Hippocampal formation (tissue), 2 donors: ENCODE measurements at regions not wholly inside any gene's neighbourhood (a gene's known extent, or its start where the extent isn't known, plus 50 kb on each side); places are given as distances from the start of the nearest gene placed in this dataset.
"Not testable (repeated sequence)": the region's sequence is repeated elsewhere in the genome, so short reads cannot be mapped to it uniquely, and the experiment has no call there.

Source experiments
- DNase-seq, 2 donors: peaks; one replicate each; lab custom pipeline; 2025; lab: John Stamatoyannopoulos, UW

DNA sequence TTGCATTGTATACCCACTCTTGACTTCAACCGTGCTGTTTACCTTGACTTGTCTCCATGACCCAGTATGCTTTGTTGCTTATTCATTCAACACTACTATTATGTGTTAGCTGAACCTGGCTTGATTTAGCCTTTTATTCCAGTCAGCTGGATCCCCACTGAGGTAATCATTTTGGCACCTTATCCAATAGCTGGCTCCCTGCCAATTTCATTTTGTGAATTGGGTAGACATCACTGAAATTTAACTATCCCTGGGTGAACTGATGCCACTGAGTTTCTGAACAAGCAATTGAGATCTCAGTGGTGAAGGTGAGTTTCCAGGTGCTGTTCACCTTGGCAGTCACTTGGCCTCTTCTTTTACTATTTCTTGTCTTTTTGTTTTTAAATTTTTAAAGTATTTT is 584.3 kb downstream of the ADCYAP1 start:
- DNase-seq = no peak

DNA sequence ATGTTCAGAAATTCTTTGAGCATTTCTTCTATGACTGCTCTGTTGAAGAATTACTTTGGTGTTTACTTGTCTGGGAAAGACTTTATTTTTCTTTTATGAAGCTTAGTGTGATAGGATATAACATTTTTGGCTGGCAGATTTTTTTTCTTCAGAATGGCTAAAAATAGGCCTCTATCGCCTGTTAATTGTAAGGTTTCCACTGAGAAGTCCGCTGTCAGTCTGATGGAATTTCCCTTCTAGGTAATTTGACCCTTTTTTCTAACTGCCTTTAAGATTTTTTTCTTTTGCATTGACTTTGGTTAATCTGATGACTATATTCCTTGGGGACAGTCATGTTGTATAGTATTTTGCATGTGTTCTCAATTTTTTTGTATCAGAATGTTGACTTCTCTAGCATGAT is 590.7 kb downstream of the ADCYAP1 start:
- no peak for DNase-seq

DNA sequence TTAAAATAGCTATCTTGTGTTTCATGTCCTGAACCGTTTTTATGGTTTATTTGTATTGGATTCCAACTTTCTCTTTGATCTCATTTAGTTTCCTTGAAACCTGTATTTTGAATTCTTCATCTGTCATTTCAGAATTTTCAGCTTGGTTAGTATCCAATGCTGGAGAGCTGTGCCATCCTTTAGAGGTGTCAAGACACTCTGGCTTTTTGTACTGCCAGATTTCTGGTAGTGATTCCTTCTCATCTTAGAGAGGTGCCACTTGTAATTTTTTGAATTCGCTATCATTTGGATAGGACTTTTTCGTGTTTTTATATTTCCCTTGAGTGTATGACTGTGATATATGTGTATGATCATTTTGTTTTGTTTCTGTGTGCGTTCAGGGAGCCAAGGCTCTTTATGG is 591.4 kb downstream of the ADCYAP1 start:
- no peak for DNase-seq

DNA sequence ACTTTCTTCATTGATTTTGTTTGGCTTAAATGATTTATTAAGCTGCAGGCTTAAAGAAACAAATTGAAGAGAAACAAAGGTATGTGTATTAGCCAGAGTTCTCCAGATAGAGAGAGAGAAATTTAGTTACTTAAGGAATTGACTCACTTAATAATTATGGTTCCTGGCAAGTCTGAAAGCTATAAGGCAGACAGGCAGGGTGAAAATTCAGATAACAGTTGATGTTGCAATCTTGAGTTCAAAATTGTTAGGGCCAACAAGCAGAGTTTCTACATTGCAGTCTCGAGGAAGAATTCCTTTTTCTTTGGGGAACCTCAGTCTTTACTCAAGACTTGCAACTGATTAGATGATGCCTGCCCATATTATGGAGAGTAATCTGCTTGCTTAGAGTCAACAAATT is 593.5 kb downstream of the ADCYAP1 start:
- no peak for DNase-seq

DNA sequence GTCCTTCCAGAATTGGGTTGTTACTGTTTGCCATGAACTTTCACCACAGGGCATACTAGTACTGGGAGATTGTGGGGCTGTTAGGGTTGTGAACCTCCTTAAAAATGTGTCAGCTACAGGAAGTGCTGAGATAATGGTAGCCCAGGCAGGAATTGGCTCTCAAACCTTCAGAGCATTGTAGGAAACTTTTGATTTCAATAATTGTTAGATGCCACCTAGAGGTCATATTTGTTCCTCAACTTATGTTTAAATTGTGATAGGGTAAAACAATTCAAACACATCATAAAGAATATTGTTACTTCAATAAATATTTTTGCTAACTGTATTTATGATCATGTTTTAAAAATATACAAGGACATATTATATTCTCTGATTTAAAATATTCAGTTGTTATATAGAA is 594.6 kb downstream of the ADCYAP1 start:
- no peak for DNase-seq

DNA sequence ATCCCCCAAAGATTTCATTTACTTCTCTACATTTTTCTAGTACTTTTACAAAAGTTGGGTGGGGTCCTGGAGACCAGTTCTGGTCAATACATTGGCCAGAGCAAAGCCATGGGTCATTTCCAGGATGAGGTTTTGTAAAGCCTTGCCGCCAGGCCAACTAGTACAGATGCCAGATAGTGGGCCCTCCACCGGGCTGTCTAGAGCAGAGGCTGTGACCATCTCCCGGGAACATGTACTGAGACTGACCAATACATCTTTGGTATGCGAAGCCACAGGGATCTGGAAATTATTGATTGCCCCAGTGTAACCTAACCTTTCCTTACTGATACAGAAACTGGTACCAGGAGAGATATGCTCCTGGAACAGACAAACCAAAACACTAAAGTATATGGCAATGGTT is 599.2 kb downstream of the ADCYAP1 start:
- DNase-seq = no peak

DNA sequence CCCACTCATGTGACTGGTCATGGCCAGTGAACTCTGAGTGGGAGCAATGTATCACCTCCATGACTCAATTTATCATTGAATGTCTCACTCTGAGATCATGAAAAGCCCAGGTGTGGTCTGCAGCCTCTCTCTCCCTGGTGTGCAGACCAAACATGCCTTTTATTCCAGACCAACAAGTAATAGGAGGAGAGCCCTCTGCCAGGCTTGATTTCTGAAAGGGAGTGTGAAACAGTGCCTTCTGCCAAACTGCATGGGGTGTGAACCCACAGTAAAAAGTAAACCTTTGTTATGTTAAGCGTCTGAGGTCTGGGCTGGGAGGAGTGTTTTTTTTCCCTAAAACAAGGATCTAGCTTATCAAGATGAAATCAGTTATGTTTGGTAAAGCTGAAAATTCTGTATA is 601.2 kb downstream of the ADCYAP1 start:
- no peak for DNase-seq

DNA sequence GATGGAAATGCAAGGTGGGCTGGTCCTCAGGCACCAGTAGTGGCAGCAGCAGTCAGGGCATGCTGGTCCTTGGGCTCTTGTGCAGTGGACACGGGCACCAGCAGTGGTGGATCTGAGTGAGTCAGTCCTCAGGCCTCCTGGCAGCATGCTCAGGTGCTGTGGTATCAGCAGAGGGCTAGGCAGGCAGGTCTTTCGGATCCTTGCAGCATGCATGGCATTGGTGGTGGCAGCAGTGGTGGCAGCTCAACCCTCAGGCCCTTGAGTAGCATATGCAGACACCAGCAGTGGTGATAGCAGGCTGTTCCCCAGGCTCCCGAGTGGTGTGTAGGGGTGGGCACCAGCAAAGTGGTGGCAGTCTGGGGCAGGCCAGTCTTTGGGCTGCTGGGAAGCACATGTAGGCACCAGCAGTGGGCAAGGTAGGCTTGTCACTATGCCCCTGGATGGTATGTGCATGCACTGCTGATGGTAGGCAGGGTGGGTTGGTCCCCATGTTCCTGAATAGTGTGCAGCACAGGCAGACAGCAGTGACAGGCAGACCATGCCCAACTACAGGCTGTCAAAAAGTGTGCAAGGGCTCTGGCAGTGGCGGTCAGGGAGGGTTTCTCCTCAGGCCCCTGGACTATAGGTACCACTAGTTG is 606.0 kb downstream of the ADCYAP1 start:
- DNase-seq = no peak

DNA sequence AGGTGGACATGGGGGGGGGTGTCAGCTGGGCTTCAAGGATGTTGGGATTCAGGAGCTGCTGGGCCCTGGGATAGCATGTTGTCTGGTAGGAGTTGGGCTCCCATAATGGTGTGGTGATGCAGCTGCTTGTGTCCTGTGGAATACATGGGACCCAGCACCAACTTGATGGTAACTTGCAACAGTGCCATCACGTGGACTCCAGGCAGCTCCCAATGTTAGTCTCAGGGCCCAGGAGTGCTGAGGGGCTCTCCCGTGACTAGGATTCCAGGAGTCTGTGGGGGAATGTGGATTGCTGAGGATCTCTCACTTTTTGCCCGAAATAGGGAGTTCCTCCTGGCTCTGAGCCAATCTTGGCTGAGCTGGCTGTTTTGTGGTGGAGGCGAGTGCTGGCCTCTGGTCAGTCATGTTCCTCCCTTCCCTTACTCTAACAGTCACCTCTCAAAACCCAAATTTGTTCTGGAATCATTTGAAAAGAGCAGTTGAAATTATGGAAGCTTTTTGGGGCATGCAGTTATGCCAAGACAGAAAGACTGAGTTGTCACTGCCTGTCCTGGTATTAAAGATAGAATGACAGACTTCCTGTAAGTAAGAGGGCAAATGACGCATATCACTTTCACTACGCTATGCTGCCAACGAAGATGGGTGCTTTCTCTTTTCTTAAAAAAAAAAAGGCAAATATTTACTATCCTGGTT is 607.1 kb downstream of the ADCYAP1 start:
- DNase-seq = no peak

DNA sequence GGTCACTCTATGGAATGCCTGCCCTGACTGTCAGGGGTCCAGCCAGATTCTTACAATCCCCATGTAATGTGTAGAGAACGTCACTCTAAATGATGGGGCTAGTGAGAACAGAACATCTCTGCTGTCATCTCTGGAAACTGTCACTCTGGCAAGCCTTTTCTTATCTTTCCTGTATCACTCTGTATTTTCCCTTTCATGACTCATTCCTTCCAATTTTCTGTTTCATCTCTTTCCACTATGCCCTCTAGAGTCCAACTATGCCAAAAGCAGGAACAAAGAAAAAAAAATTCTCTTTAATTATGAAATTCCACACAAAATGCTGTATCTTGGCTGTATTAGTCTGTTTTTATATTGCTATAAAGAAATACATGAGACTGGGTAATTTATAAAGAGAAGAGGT is 608.8 kb downstream of the ADCYAP1 start:
- DNase-seq = no peak

DNA sequence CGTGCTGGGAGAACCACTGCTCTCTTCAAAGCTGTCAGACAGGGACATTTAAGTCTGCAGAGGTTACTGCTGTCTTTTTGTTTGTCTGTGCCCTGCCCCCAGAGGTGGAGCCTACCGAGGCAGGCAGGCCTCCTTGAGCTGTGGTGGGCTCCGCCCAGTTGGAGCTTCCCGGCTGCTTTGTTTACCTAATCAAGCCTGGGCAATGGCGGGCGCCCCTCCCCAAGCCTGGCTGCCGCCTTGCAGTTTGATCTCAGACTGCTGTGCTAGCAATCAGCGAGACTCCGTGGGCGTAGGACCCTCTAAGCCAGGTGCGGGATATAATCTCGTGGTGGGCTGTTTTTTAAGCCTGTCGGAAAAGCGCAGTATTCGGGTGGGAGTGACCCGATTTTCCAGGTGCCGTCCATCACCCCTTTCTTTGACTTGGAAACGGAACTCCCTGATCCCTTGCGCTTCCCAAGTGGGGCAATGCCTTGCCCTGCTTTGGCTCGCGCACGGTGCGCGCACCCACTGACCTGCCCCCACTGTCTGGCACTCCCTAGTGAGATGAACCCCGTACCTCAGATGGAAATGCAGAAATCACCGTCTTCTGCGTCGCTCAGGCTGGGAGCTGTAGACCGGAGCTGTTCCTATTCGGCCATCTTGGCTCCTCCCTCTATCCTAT is 617.0 kb downstream of the ADCYAP1 start:
- DNase-seq = not testable (repeated sequence)

DNA sequence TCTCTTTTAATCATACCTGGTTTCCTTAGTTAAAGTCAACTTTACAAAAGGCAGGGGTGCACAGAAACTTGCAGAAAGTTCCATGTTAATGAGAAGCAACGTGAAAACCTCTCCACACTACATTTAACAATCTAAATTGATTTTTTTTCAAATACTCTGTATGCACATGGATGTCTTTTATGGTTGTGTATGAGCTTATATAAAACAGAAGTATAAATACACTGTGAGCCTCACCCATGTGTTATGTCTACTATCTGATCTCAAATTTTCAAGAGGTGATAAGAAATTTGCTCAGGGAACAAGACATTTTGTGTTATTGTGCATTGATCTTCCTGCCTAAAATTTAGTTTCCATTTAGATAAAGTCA is 617.6 kb downstream of the ADCYAP1 start:
- no peak for DNase-seq

DNA sequence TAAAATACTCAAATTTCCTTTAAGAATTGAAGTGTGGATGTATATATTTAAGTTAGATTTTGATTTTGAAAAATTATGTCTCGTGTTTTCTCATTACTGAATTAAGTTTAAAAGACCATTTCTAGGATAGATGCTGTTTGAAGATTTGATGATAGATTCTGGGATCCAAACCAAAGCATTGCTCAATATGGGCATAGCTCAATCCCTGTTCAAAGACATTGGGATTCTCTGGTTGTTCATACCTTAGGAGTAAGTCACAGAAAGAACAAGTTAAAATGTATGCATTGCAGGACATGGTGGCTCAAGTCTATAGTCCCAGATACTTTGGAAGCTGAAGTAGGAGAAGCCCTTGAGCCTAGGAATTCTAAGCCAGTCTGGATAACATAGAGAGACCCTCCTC is 622.3 kb downstream of the ADCYAP1 start:
- no peak for DNase-seq

DNA sequence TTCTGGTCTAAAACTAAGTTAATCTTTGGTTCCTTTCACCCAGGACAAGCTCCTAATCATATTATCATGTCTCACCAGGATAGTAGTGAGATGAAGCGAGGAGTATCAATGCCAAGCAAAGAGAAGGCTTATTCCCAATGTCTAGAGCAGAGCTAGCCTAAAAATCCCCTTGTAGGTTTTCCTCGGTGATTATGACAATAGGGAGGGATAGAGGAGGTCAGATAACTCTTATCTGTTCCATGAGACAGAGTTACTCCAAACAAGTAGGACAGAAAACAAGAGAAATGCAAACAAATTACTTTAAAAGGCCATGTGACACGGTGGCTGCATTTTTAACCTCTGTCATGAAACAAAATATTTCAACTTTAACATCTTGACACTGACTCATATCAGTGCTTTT is 623.1 kb downstream of the ADCYAP1 start:
- DNase-seq = no peak

DNA sequence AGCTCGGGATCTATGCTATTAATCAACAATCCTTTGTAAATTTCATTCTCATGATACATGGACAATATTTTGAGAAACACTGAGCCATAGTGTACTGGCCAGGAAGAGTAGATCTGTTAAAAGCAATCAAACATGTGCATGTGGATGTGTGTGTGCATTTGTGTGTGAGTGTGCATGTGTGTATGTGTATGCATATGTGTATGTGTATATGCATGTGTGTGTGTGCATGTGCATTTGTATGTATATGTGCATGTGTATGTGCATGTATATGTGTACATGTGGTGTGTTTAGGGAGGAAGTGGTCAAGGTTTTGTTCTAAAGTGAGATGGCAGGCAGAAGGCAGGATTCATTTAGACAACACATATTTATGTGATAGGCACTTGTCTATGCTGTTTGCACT is 623.8 kb downstream of the ADCYAP1 start:
- DNase-seq = no peak

DNA sequence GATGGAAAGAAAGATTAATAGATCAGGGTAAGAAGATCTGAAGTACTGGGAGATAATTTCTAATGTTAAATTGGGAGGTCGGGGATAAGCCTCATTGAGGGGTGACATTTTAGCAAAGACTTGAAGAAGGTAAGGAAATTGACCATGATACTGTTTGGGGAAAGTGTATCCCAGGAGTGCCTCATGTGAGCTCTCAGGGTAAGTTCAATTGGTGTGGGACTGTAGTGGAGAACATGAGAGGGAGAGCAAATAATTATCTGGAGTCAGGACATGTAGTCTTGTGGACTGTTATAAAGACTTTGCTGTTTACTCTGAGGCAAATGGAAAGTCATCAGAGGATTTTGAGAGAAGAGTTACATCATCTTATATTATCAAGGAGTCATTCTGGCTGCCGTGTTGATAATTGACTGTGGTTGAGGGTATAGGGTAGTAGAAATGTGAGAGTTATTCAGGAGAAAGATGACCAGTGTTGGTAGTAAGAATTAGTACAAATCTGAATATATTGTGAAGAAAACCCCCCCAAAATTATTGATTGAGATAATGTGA is 624.4 kb downstream of the ADCYAP1 start:
- DNase-seq = no peak

DNA sequence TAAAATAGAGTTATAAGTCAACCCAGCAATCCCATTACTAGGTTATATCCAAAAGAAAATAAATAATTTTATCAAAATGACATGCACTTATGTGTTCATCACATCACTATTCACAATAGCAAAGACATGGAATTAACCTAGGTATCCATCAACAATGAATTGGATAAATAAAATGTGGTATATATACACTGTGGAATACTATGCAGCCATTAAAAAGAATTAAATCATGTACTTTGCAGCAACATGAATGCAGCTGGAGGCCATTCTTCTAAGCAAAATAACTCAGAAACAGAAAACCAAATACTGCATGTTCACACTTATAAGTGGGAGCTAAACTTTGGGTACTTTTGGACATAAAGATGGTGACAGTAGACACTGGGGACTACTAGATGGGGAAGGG is 626.0 kb downstream of the ADCYAP1 start:
- no peak for DNase-seq

DNA sequence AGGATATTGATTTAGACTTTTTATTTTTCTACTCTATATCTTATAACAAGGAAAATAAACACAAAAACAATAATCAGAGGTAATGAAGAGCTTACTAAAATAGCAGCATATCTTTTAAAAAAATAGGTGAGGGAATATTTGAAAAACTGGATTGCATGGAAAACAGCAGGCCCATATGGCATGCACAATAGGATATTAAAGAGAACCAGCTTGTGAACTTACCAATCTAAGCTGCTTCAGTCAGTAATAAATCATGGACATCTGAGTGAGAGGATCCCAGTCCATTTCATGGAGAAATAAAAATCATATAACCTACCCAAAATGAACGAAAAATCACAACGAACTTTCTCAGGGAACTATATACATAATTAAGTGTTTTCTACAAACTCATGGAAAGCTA is 634.6 kb downstream of the ADCYAP1 start:
- no peak for DNase-seq

DNA sequence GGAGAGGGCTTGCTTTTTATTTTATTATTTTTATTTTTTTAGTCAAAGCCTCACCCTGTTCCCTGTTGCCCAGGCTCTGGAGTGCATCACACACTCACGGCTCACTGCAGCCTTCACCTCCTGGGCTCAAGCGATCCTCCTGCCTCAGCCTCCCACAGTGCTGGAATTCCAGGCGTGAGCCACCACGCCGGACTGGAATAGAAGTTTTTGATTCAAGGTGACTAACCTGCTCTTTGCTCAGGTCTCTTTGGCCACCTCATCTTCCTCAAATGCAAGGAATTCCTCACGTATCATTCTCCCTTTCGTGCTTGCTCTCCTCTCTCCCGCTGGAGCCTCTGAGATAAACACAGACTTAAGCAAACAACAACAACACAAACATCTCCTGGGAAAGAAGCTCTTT is 636.8 kb downstream of the ADCYAP1 start:
- DNase-seq = no peak

DNA sequence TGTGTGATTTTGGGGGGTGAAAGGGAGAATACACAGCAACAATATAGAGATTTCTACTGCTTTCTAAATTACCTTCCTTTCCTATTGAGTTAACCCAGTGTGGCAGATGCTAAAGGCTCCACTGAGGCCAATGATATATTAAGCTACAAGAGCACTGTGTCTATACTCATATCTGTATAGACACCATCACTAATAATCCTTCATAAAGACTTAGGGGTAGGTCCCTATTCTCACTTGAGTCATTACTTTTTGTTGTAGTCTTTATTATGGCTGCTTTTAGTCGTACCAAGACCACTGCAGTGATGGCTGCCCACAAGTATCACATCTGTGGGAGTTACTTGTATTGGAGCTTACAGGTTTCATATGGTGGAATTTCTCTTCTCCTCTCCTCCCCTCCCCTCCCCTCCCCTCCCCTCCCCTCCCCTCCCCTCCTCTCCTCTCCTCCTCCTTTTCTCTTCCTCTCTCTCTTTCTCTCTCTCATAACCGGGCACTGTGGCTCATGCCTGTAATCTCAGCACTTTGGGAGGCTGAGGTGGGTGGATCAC is 637.6 kb downstream of the ADCYAP1 start:
- DNase-seq = no peak

DNA sequence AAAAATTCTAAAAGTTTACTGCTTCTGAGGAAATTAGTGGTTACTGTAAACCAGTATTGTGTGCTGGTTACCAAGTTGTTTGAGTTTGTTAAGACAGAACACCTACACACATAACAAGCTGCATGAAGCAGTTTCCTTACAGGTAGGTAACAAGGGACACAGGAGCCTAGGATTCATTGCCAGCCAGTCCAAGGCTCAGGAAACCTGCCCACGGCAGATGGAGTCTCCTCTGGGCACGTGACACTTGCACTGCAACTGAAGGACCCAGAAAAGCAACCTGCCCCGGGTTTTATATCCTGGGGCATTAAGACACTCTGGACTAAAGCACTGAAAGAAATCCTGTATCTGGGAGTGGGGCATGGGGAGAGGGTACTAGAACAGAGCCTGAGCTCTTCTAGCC is 639.3 kb downstream of the ADCYAP1 start:
- no peak for DNase-seq

DNA sequence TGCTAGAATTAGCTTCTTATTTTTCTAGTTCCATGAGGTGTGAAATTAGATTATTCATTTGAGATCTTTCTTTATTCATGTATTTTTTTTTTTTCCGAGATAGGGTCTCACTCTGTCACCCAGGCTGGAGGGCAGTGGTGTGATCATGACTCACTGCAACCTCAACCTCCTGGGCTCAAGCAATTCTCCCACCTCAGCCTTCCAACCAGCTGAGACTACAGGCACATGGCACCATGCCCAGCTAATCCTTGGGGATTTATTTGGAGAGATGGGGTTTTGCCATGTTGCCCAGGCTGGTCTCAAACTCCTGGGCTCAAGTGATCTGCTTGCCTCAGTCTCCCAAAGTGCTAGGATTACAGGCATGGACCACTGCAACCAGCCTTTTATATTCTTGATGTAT is 653.0 kb downstream of the ADCYAP1 start:
- DNase-seq = not testable (repeated sequence)

DNA sequence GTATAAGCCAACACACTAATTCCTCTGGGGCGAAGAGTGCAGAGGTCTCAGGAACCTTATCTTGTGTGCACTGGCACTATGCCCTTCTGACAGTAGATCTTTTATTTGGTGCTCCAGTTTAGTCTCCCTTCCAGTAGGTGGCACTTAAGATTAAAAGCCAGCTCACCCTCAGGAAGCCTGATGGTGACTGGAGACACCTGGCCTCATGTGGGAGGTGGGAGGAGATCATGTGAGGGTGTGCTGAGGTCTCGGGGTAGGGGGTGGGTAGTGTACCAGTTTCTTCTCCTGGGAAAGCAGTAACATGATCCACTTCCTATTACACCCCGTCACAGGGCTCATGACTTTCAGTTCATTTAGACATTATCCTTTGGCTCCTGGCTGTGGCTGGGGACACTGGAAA is 654.9 kb downstream of the ADCYAP1 start:
- no peak for DNase-seq
